Endothelial cell of umbilical vein (primary cell): ENCODE measurements at regions not wholly inside any gene's neighbourhood (a gene's known extent, or its start where the extent isn't known, plus 50 kb on each side); places are given as distances from the start of the nearest gene placed in this dataset.

ENCODE experiments used
- EZH2 ChIP-seq: IDR thresholded peaks from 2 replicates; pipeline ENCODE4 v1.6.1; 2012; ENCODE audit warnings: borderline replicate concordance, low read depth, mild to moderate bottlenecking, moderate library complexity, low read length, inconsistent platforms; ENCODE audit not compliant: severe bottlenecking
- FOS ChIP-seq: IDR thresholded peaks from 2 replicates; pipeline ENCODE4 v1.6.1; 2011; ENCODE audit warnings: mild to moderate bottlenecking, low read length, moderate library complexity, borderline replicate concordance; ENCODE audit not compliant: insufficient read depth
- GATA2 ChIP-seq: IDR thresholded peaks from 2 replicates; pipeline ENCODE4 v1.7.0; 2011; ENCODE audit warnings: low read depth, mild to moderate bottlenecking, moderate library complexity, mixed read lengths, low read length; ENCODE audit not compliant: insufficient read length, insufficient read depth
- JUN ChIP-seq: IDR thresholded peaks from 2 replicates; pipeline ENCODE4 v1.6.1; 2011; ENCODE audit warnings: borderline replicate concordance, low read depth; ENCODE audit not compliant: insufficient read length, insufficient read depth
- MAX ChIP-seq: IDR thresholded peaks from 2 replicates; pipeline ENCODE4 v1.6.1; 2011; ENCODE audit not compliant: insufficient read depth, insufficient read length
- MYC ChIP-seq: IDR thresholded peaks from one replicate; pipeline ENCODE4 v1.6.1; 2011; ENCODE audit warnings: mild to moderate bottlenecking, low read depth, low read length
- POLR2A ChIP-seq: IDR thresholded peaks from 2 replicates; pipeline ENCODE4 v1.6.1; 2012; ENCODE audit warnings: low read depth, mild to moderate bottlenecking, control low read depth, low read length
- POLR2AphosphoS5 ChIP-seq: IDR thresholded peaks from 2 replicates; pipeline ENCODE4 v1.6.1; 2012; ENCODE audit warnings: low read depth, mild to moderate bottlenecking, control low read depth, low read length, moderate library complexity; ENCODE audit not compliant: insufficient read depth
- TF ChIP-seq, protein P1 (sequence below), 2 donors: IDR thresholded peaks; 1 replicate in 1 of 2; 2 replicates in 1 of 2; pipeline ENCODE4 v1.5.1; 2011; ENCODE audit warnings: low read length in 2 of 2, mild to moderate bottlenecking in 2 of 2, moderate library complexity in 2 of 2, control low read depth in 1 of 2, inconsistent platforms in 1 of 2, low read depth in 1 of 2; ENCODE audit not compliant: insufficient read depth in 1 of 2; ENCODE audit errors: extremely low read depth in 1 of 2

DNA sequence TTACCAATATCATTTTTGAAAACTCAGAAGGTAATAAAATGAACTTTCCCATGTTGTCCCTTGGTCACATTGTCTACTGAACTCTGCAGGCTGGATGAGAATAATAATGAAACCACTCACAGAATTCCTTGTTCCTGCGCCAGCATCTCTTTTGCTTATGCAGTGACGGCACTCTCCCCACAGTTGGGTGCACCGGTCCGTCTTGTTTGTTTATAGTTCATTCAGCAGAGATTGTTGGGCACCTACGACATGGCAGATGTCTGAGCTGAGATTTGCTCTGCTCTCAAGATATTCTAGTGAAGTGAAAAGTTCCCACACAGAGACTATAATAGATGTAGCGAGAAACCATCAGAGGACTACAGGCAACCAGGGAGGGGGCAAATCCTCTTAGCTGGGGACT lies 375.7 kb upstream of the CDH11 start:
- TF ChIP-seq, protein P1, sequence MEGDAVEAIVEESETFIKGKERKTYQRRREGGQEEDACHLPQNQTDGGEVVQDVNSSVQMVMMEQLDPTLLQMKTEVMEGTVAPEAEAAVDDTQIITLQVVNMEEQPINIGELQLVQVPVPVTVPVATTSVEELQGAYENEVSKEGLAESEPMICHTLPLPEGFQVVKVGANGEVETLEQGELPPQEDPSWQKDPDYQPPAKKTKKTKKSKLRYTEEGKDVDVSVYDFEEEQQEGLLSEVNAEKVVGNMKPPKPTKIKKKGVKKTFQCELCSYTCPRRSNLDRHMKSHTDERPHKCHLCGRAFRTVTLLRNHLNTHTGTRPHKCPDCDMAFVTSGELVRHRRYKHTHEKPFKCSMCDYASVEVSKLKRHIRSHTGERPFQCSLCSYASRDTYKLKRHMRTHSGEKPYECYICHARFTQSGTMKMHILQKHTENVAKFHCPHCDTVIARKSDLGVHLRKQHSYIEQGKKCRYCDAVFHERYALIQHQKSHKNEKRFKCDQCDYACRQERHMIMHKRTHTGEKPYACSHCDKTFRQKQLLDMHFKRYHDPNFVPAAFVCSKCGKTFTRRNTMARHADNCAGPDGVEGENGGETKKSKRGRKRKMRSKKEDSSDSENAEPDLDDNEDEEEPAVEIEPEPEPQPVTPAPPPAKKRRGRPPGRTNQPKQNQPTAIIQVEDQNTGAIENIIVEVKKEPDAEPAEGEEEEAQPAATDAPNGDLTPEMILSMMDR (IDR thresholded peaks at IDR 0.05; ENCODE audit: extremely low read depth in 1 of 2, insufficient read depth in 1 of 2, low read depth in 1 of 2, low read length in 2 of 2): no peak
- TF ChIP-seq POLR2A (no peak), MAX (no peak), EZH2 (no peak), GATA2 (no peak), POLR2AphosphoS5 (no peak), JUN (no peak), FOS (no peak), MYC (no peak)
